Activated T-cell treated with anti-CD3 and anti-CD28 coated beads for 24 hours (primary cell): ENCODE measurements at regions not wholly inside any gene's neighbourhood (a gene's known extent, or its start where the extent isn't known, plus 50 kb on each side); places are given as distances from the start of the nearest gene placed in this dataset.

Experiments
- DNase-seq: peaks from one replicate; pipeline ENCODE4 v3.0.0-alpha.2; 2020; ENCODE audit warnings: low read depth

GRCh38 chr12:130017591-130018449 is 114.0 kb upstream of the TMEM132D start:
- no peak for DNase-seq

GRCh38 chr12:130018614-130019013 is 114.8 kb upstream of the TMEM132D start:
- DNase-seq: no peak

- no peak for DNase-seq
These were observed 122.9 kb upstream of the TMEM132D start for GRCh38 chr12:130026608-130027176.

- no peak for DNase-seq
These were observed 124.0 kb upstream of the TMEM132D start for GRCh38 chr12:130027798-130028197.

GRCh38 chr12:130029151-130029550 is 125.3 kb upstream of the TMEM132D start:
- no peak for DNase-seq

- no peak for DNase-seq
These were observed 127.2 kb upstream of the TMEM132D start for GRCh38 chr12:130031041-130031440.

- peak; percentile 41 for DNase-seq
These were observed 127.9 kb upstream of the TMEM132D start for GRCh38 chr12:130031571-130032189.

- peak; percentile 33 for DNase-seq
These were observed 120.1 kb upstream of the FZD10 start for GRCh38 chr12:130041983-130042812.

- DNase-seq: no peak
These were observed 118.4 kb upstream of the FZD10 start for GRCh38 chr12:130043685-130044406.

GRCh38 chr12:130044991-130045621 is 117.2 kb upstream of the FZD10 start:
- no peak for DNase-seq

- no peak for DNase-seq
These were observed 112.6 kb upstream of the FZD10 start for GRCh38 chr12:130049666-130050065.

- DNase-seq: no peak
These were observed 110.4 kb upstream of the FZD10 start for GRCh38 chr12:130051900-130052299.

- no peak for DNase-seq
These were observed 108.6 kb upstream of the FZD10 start for GRCh38 chr12:130053651-130054069.

- DNase-seq: no peak
These were observed 107.5 kb upstream of the FZD10 start for GRCh38 chr12:130054803-130055202.

- no peak for DNase-seq
These were observed 103.3 kb upstream of the FZD10 start for GRCh38 chr12:130058926-130059472.

- DNase-seq: no peak
These were observed 98.4 kb upstream of the FZD10 start for GRCh38 chr12:130063866-130064265.

GRCh38 chr12:130064999-130065398 is 97.3 kb upstream of the FZD10 start:
- no peak for DNase-seq

GRCh38 chr12:130066742-130067141 is 95.5 kb upstream of the FZD10 start:
- no peak for DNase-seq

- no peak for DNase-seq
These were observed 93.5 kb upstream of the FZD10 start for GRCh38 chr12:130068741-130069140.

GRCh38 chr12:130070126-130070611 is 92.1 kb upstream of the FZD10 start:
- DNase-seq: no peak

GRCh38 chr12:130073721-130074120 is 88.5 kb upstream of the FZD10 start:
- no peak for DNase-seq
